Ishikawa (cell line): ENCODE measurements at regions not wholly inside any gene's neighbourhood (a gene's known extent, or its start where the extent isn't known, plus 50 kb on each side); places are given as distances from the start of the nearest gene placed in this dataset.

ENCODE experiments used
- CEBPB ChIP-seq: IDR thresholded peaks from 2 replicates; pipeline ENCODE4 v1.6.1; 2012
- CREB1 ChIP-seq: IDR thresholded peaks from 2 replicates; pipeline ENCODE4 v1.6.1; 2012; ENCODE audit warnings: low read depth
- EGR1 ChIP-seq: IDR thresholded peaks from 2 replicates; pipeline ENCODE4 v1.6.1; 2012
- EP300 ChIP-seq: IDR thresholded peaks from 2 replicates; pipeline ENCODE4 v1.6.1; 2012; ENCODE audit warnings: borderline replicate concordance
- FOXM1 ChIP-seq: IDR thresholded peaks from 2 replicates; pipeline ENCODE4 v1.6.1; 2012; ENCODE audit warnings: low read depth, borderline replicate concordance
- MAX ChIP-seq: IDR thresholded peaks from 2 replicates; pipeline ENCODE4 v1.6.1; 2012
- NFIC ChIP-seq: IDR thresholded peaks from 2 replicates; pipeline ENCODE4 v1.6.1; 2012
- RAD21 ChIP-seq: IDR thresholded peaks from 2 replicates; pipeline ENCODE4 v1.6.1; 2012; ENCODE audit warnings: low read depth
- TAF1 ChIP-seq: IDR thresholded peaks from 2 replicates; pipeline ENCODE4 v1.6.1; 2012; ENCODE audit warnings: low read depth, mild to moderate bottlenecking
- TCF12 ChIP-seq: IDR thresholded peaks from 2 replicates; pipeline ENCODE4 v1.6.1; 2012; ENCODE audit warnings: low read depth
- TEAD4 ChIP-seq: IDR thresholded peaks from 2 replicates; pipeline ENCODE4 v1.6.1; 2012
- YY1 ChIP-seq: IDR thresholded peaks from 2 replicates; pipeline ENCODE4 v1.6.1; 2012; ENCODE audit warnings: low read depth
- ZBTB7A ChIP-seq: IDR thresholded peaks from 2 replicates; pipeline ENCODE4 v1.6.1; 2012; ENCODE audit warnings: low read depth
- TF ChIP-seq, protein P1 (sequence below): IDR thresholded peaks from 2 replicates; pipeline ENCODE4 v1.6.1; 2012; ENCODE audit warnings: low read depth, mild to moderate bottlenecking
- TF ChIP-seq, protein P2 (sequence below): IDR thresholded peaks from 2 replicates; pipeline ENCODE4 v1.6.1; 2012

DNA sequence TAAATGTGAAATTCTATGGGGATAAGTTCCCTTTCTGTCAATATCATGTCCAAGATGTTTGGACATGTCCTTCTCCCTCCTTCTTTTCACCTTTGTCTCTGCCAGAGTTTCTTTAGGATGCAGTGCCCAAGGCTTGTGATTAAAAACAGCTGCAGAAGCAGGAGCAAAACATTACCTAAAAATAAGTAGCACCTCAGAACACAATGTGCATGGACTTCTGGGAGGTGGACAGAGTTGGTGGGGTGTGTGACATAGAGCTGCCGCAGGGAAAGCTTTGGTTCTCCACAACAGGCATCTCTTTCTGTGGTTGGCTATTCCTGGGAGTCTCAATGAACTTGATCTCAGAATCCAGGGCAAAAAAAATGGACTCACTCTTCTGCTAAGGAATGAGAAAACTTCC is 97.0 kb downstream of the SEC61B start:
- no peak for TF ChIP-seq TCF12
- no peak for TF ChIP-seq YY1
- TF ChIP-seq RAD21, result no peak
- TF ChIP-seq EGR1, result no peak
- no peak for TF ChIP-seq ZBTB7A
- no peak for TF ChIP-seq CREB1
- TF ChIP-seq TEAD4, result no peak

DNA sequence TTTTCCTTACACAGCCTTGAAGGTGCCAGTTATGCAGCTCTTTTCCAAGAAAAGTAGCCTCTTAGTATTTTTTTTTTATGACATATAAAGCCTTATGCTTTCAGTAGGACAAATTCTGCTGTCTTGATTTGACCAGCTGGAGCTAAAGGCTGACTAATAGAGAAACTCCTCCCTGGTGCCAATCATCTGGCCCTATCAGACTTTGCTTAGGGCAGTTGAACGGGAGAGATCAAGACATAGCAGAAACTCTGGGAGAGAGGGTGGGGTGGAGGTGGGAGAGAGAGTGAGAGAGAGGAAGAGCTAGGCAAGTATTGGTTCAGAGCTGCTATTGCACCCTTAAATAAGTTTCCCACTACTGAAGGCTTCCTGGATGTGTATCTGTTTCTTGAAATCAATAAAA is 100.2 kb downstream of the SEC61B start:
- no peak for TF ChIP-seq EGR1
- no peak for TF ChIP-seq YY1
- TF ChIP-seq EP300, result no peak
- no peak for TF ChIP-seq TAF1
- TF ChIP-seq, protein P1, sequence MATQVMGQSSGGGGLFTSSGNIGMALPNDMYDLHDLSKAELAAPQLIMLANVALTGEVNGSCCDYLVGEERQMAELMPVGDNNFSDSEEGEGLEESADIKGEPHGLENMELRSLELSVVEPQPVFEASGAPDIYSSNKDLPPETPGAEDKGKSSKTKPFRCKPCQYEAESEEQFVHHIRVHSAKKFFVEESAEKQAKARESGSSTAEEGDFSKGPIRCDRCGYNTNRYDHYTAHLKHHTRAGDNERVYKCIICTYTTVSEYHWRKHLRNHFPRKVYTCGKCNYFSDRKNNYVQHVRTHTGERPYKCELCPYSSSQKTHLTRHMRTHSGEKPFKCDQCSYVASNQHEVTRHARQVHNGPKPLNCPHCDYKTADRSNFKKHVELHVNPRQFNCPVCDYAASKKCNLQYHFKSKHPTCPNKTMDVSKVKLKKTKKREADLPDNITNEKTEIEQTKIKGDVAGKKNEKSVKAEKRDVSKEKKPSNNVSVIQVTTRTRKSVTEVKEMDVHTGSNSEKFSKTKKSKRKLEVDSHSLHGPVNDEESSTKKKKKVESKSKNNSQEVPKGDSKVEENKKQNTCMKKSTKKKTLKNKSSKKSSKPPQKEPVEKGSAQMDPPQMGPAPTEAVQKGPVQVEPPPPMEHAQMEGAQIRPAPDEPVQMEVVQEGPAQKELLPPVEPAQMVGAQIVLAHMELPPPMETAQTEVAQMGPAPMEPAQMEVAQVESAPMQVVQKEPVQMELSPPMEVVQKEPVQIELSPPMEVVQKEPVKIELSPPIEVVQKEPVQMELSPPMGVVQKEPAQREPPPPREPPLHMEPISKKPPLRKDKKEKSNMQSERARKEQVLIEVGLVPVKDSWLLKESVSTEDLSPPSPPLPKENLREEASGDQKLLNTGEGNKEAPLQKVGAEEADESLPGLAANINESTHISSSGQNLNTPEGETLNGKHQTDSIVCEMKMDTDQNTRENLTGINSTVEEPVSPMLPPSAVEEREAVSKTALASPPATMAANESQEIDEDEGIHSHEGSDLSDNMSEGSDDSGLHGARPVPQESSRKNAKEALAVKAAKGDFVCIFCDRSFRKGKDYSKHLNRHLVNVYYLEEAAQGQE, result no peak
- TF ChIP-seq CEBPB, result no peak
- TF ChIP-seq TEAD4, result no peak
- TF ChIP-seq FOXM1, result no peak
- TF ChIP-seq NFIC, result no peak
- no peak for TF ChIP-seq ZBTB7A
- TF ChIP-seq, protein P2, sequence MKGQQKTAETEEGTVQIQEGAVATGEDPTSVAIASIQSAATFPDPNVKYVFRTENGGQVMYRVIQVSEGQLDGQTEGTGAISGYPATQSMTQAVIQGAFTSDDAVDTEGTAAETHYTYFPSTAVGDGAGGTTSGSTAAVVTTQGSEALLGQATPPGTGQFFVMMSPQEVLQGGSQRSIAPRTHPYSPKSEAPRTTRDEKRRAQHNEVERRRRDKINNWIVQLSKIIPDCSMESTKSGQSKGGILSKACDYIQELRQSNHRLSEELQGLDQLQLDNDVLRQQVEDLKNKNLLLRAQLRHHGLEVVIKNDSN, result no peak

- TF ChIP-seq, protein P1, result no peak
Observed at GRCh38 chr9:99326112-99326916, 104.2 kb downstream of the SEC61B start.

- TF ChIP-seq TEAD4 (no peak), EP300 (no peak), MAX (no peak), NFIC (no peak), ZBTB7A (no peak), CEBPB (no peak), EGR1 (no peak), FOXM1 (no peak), TCF12 (no peak)
- TF ChIP-seq, protein P1, result no peak
Observed at GRCh38 chr9:99326917-99327189, 104.8 kb downstream of the SEC61B start.

DNA sequence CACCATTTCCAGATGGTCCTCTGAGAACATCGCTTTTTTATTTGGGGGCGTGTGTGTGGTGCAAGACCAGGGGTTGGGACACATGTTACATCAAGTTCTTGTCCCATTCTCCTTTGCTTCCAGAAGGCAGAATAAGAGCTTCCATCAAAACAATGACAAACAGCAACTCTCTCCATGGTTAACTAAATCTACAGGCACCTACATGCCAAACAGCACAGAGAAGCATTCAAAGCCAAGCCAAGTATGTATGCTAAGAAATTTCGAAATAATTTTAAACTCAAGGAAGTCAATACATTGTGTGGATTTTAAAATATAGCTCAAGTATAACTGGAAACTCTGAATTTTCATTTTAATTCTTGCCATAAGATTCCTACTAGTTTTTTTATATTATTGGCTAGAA is 105.6 kb downstream of the SEC61B start:
- TF ChIP-seq YY1 (no peak), TEAD4 (no peak), TAF1 (no peak), CREB1 (no peak), TCF12 (no peak)
- TF ChIP-seq, protein P1, result no peak
- TF ChIP-seq, protein P2, result no peak
